ENCODE measurements at regions not wholly inside any gene's neighbourhood (a gene's known extent, or its start where the extent isn't known, plus 50 kb on each side); places are given as distances from the start of the nearest gene placed in this dataset.

GRCh38 chr2:200757399-200757798 is 54.3 kb upstream of the BZW1 start:
- CTCF ChIA-PET, result no interaction called here

GRCh38 chr2:200758341-200758740 is 53.4 kb upstream of the BZW1 start:
- ChIA-PET CTCF (no interaction called here), POLR2A (interaction anchor here (0.6 kb wide), 1 partner anchor 45 kb away, joined by 8 read pairs; no protein-coding TSS in a partner anchor)
- H3K27me3 Mint-ChIP-seq, result peaks cover 7% of the 10 kb centered on the region
- DNase-seq (no peak), ATAC-seq (ENCODE audit: low read depth) (no peak)
- H3K36me3 Mint-ChIP-seq (ENCODE audit: low read depth), result no peaks in the 10 kb centered on the region
- intact Hi-C loops (cut with micrococcal nuclease), result no loop called here
- no peak overlapping the region for H3K27ac Mint-ChIP-seq
- TF ChIP-seq, protein P1, sequence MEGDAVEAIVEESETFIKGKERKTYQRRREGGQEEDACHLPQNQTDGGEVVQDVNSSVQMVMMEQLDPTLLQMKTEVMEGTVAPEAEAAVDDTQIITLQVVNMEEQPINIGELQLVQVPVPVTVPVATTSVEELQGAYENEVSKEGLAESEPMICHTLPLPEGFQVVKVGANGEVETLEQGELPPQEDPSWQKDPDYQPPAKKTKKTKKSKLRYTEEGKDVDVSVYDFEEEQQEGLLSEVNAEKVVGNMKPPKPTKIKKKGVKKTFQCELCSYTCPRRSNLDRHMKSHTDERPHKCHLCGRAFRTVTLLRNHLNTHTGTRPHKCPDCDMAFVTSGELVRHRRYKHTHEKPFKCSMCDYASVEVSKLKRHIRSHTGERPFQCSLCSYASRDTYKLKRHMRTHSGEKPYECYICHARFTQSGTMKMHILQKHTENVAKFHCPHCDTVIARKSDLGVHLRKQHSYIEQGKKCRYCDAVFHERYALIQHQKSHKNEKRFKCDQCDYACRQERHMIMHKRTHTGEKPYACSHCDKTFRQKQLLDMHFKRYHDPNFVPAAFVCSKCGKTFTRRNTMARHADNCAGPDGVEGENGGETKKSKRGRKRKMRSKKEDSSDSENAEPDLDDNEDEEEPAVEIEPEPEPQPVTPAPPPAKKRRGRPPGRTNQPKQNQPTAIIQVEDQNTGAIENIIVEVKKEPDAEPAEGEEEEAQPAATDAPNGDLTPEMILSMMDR (IDR thresholded peaks at IDR 0.05), result no peak
- H3K4me3 Mint-ChIP-seq, result no peak overlapping the region
- no peaks in the 10 kb centered on the region for H3K9me3 Mint-ChIP-seq
- H3K4me1 Mint-ChIP-seq, result no peaks in the 10 kb centered on the region

More at GRCh38 chr2:200757399-200757798, 54.3 kb upstream of the BZW1 start:
- ATAC-seq (ENCODE audit: low read depth) (no peak), DNase-seq (no peak)
- Mint-ChIP-seq H3K36me3 (ENCODE audit: low read depth) (no peaks in the 10 kb centered on the region), H3K27me3 (peaks cover 7% of the 10 kb centered on the region), H3K27ac (no peak overlapping the region), H3K9me3 (no peaks in the 10 kb centered on the region), H3K4me3 (no peak overlapping the region), H3K4me1 (no peaks in the 10 kb centered on the region)
- POLR2A ChIA-PET, result no interaction called here
- TF ChIP-seq, protein P1 (IDR thresholded peaks at IDR 0.05), result no peak
- intact Hi-C loops (cut with micrococcal nuclease), result no loop called here

DNA sequence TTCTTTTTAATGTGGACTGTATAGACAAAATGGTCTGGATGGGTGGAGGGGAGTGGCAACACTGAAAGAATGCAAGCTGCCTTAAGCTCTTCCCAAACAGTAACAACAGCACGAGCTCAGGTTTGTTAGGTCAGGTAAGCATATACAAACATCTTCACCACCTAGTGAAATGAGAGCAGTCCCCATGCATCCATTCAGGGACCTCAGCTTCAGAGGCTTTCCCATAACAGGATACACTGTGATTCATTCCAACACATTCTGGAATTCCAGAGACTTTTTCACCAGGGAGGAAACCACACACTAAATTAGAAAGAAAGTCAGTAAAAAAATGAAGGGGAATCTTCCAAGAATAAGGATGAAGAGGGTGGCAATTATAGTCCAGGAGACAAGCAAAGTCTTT is 50.4 kb upstream of the BZW1 start:
- Mint-ChIP-seq H3K36me3 (ENCODE audit: low read depth) (no peaks in the 10 kb centered on the region), H3K27ac (no peak overlapping the region), H3K4me3 (no peak overlapping the region), H3K4me1 (no peaks in the 10 kb centered on the region), H3K27me3 (no peaks in the 10 kb centered on the region), H3K9me3 (no peaks in the 10 kb centered on the region)
- no peak for ATAC-seq (ENCODE audit: low read depth)
- ChIA-PET CTCF (interaction anchor here (0.7 kb wide), 1 partner anchor 524 kb away, joined by 3 read pairs; no protein-coding TSS in a partner anchor), POLR2A (no interaction called here)
- intact Hi-C loops (cut with micrococcal nuclease), result no loop called here
- no peak for DNase-seq
- TF ChIP-seq, protein P1 (IDR thresholded peaks at IDR 0.05), result no peak

All from activated B cell treated with CpG ODN at 0.5 μM for 24 hours (primary cell).